ENCODE measurements at regions not wholly inside any gene's neighbourhood (a gene's known extent, or its start where the extent isn't known, plus 50 kb on each side); places are given as distances from the start of the nearest gene placed in this dataset.

DNA sequence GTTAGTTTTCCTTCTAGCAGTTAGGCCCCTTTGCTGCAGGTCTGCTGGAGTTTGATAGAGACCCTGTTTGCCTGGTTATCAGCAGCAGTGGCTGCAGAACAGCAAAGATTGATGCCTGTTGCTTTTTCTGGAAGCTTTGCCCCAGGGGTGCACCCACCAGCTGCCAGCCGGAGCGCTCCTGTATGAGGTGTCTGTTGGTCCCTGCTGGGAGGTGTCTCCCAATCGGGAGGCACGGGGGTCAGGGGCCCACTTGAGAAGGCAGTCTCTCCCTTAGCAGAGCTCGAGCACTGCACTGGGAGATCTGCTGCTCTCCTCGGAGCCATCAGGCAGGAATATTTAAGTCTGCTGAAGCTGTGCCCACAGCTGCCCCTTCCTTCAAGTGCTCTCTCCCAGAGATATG is 825.3 kb upstream of the GRM7 start:
- Histone ChIP-seq H3K27ac (ENCODE audit: insufficient read depth, low read depth, low read length) (no peak overlapping the region), H3K79me2 (ENCODE audit: control insufficient read depth, insufficient read depth, low read length) (no peaks in the 10 kb centered on the region), H3K4me3 (replicated peaks in 1 of 3; ENCODE audit: insufficient read depth in 1 of 3, low read depth in 1 of 3, low read length in 3 of 3) (no peak overlapping the region), H3K4me2 (ENCODE audit: insufficient read depth, low read length) (no peak overlapping the region), H3K36me3 (ENCODE audit: control insufficient read depth in 2 of 2, extremely low read depth in 1 of 2, insufficient read depth in 2 of 2, low read length in 2 of 2) (no peaks in the 10 kb centered on the region), H3K9me1 (replicated peaks; ENCODE audit: control insufficient read depth, extremely low read depth, insufficient read depth, low read length) (no peaks in the 10 kb centered on the region), H3K9ac (replicated peaks; ENCODE audit: extremely low read depth, insufficient read depth, low read length) (no peak overlapping the region), H4K20me1 (replicated peaks; ENCODE audit: control insufficient read depth, extremely low read depth, insufficient read depth, low read length) (no peaks in the 10 kb centered on the region), H3K4me1 (ENCODE audit: control insufficient read depth, extremely low read depth, insufficient read depth, low read length) (no peaks in the 10 kb centered on the region), H3K27me3 (ENCODE audit: control insufficient read depth in 2 of 2, insufficient read depth in 2 of 2, low read length in 2 of 2) (no peaks in the 10 kb centered on the region), H2AFZ (ENCODE audit: low read depth, low read length) (no peak overlapping the region), H3K9me3 (replicated peaks; ENCODE audit: control insufficient read depth, insufficient read depth, low read length) (peaks cover 3% of the 10 kb centered on the region)
- FAIRE-seq (no peak), DNase-seq (ENCODE audit: low read depth, low spot score) (no peak)
- CTCF ChIA-PET, result no interaction called here
- TF ChIP-seq JUN (IDR thresholded peaks at IDR 0.05; ENCODE audit: borderline replicate concordance, insufficient read depth, insufficient read length, low read depth) (no peak), POLR2A (IDR thresholded peaks at IDR 0.05; ENCODE audit: low read depth, low read length) (no peak), GATA2 (IDR thresholded peaks at IDR 0.05; ENCODE audit: insufficient read depth, insufficient read length, low read depth, low read length) (no peak), FOS (IDR thresholded peaks at IDR 0.05; ENCODE audit: borderline replicate concordance, insufficient read depth, low read length) (no peak), MYC (IDR thresholded peaks at IDR 0.05; ENCODE audit: low read depth, low read length) (no peak), POLR2AphosphoS5 (IDR thresholded peaks at IDR 0.05; ENCODE audit: insufficient read depth, low read depth, low read length) (no peak), EZH2 (IDR thresholded peaks at IDR 0.05; ENCODE audit: borderline replicate concordance, low read depth, low read length, severe bottlenecking) (no peak)
- TF ChIP-seq, protein P1, sequence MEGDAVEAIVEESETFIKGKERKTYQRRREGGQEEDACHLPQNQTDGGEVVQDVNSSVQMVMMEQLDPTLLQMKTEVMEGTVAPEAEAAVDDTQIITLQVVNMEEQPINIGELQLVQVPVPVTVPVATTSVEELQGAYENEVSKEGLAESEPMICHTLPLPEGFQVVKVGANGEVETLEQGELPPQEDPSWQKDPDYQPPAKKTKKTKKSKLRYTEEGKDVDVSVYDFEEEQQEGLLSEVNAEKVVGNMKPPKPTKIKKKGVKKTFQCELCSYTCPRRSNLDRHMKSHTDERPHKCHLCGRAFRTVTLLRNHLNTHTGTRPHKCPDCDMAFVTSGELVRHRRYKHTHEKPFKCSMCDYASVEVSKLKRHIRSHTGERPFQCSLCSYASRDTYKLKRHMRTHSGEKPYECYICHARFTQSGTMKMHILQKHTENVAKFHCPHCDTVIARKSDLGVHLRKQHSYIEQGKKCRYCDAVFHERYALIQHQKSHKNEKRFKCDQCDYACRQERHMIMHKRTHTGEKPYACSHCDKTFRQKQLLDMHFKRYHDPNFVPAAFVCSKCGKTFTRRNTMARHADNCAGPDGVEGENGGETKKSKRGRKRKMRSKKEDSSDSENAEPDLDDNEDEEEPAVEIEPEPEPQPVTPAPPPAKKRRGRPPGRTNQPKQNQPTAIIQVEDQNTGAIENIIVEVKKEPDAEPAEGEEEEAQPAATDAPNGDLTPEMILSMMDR (IDR thresholded peaks at IDR 0.05; ENCODE audit: extremely low read depth in 1 of 2, insufficient read depth in 1 of 2, low read depth in 1 of 2, low read length in 2 of 2), result no peak
- TF ChIP-seq, protein P2, sequence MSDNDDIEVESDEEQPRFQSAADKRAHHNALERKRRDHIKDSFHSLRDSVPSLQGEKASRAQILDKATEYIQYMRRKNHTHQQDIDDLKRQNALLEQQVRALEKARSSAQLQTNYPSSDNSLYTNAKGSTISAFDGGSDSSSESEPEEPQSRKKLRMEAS (IDR thresholded peaks at IDR 0.05; ENCODE audit: insufficient read depth, insufficient read length), result no peak
- no TSS peak for BruUV-seq (replicated peaks)
- POLR2A ChIA-PET, result no interaction called here
- intact Hi-C loops (cut with micrococcal nuclease), result no loop called here
- dilution Hi-C loops (cut with MboI; ENCODE audit: extremely low pct_ligation_motif_present, low sequenced_read_pairs), result no loop called here

Measured in endothelial cell of umbilical vein (primary cell).